K562 (cell line): ENCODE measurements at regions not wholly inside any gene's neighbourhood (a gene's known extent, or its start where the extent isn't known, plus 50 kb on each side); places are given as distances from the start of the nearest gene placed in this dataset.

Experiments
- BACH1 ChIP-seq: fragments of 200-800 bp; sonication (Bioruptor generic); IDR thresholded peaks from 2 replicates; pipeline ENCODE4 v1.6.1; 2016; ENCODE audit warnings: missing genetic modification characterization, missing compliant biosample characterization
- CHD4 ChIP-seq: fragments of 200-600 bp; sonication (generic); IDR thresholded peaks from 3 replicates; pipeline ENCODE4 v1.6.1; 2012; ENCODE audit warnings: low read depth, mild to moderate bottlenecking, mixed read lengths, low read length, inconsistent platforms; ENCODE audit not compliant: insufficient read depth, insufficient replicate concordance, poor library complexity, severe bottlenecking
- EGR1 ChIP-seq: fragments of 450-650 bp; conservative IDR thresholded peaks from 2 replicates; pipeline ENCODE4 v1.6.1; 2017; ENCODE audit warnings: mild to moderate bottlenecking
- FOXJ3 ChIP-seq: sonication (generic); formaldehyde crosslinking; IDR thresholded peaks from 2 replicates; pipeline ENCODE4 v1.4.0; 2020; ENCODE audit warnings: mild to moderate bottlenecking, missing genetic modification reagents
- RAD21 ChIP-seq, 2 experiments: fragments of 250-450 bp in 1 of 2; fragments of 450-650 bp in 1 of 2; sonication (Bioruptor Pico) in 1 of 2; formaldehyde crosslinking in 1 of 2; IDR thresholded peaks in 1 of 2; conservative IDR thresholded peaks in 1 of 2; 2 replicates each; pipeline versions ENCODE4 v1.4.0 to v1.8.0; 2020 to 2022; ENCODE audit warnings: mild to moderate bottlenecking in 2 of 2, moderate library complexity in 1 of 2
- SMC3 ChIP-seq: conservative IDR thresholded peaks from 2 replicates; pipeline ENCODE4 v1.6.1; 2011; ENCODE audit warnings: low read depth, low read length, improper control_type of control experiment; ENCODE audit not compliant: insufficient read depth
- SNRNP70 ChIP-seq: fragments of 200-400 bp; formaldehyde crosslinking; optimal IDR thresholded peaks from 2 replicates; pipeline ENCODE3; 2017; ENCODE audit warnings: low read depth, low read length
- TF ChIP-seq, protein P1 (sequence below), 3 experiments: IDR thresholded peaks in 2 of 3; conservative IDR thresholded peaks in 1 of 3; 2 replicates each; pipeline ENCODE4 v1.5.1; 2011 to 2012; ENCODE audit warnings: low read length in 3 of 3, mild to moderate bottlenecking in 3 of 3, control low read depth in 2 of 3, improper control_type of control experiment in 1 of 3, inconsistent platforms in 1 of 3, low read depth in 1 of 3, mixed read lengths in 1 of 3, moderate library complexity in 1 of 3; ENCODE audit not compliant: insufficient read depth in 2 of 3

GRCh38 chr6:22432060-22432459 is 135.2 kb upstream of the PRL start:
- TF ChIP-seq EGR1 (no peak), SNRNP70 (no peak), BACH1 (no peak), SMC3 (no peak), FOXJ3 (CRISPR knock-in tag) (no peak), CHD4 (no peak), RAD21 (CRISPR knock-in tag; conservative IDR thresholded peaks at IDR 0.05 in 1 of 2, IDR thresholded peaks at IDR 0.05 in 1 of 2) (no peak)
- TF ChIP-seq, protein P1, sequence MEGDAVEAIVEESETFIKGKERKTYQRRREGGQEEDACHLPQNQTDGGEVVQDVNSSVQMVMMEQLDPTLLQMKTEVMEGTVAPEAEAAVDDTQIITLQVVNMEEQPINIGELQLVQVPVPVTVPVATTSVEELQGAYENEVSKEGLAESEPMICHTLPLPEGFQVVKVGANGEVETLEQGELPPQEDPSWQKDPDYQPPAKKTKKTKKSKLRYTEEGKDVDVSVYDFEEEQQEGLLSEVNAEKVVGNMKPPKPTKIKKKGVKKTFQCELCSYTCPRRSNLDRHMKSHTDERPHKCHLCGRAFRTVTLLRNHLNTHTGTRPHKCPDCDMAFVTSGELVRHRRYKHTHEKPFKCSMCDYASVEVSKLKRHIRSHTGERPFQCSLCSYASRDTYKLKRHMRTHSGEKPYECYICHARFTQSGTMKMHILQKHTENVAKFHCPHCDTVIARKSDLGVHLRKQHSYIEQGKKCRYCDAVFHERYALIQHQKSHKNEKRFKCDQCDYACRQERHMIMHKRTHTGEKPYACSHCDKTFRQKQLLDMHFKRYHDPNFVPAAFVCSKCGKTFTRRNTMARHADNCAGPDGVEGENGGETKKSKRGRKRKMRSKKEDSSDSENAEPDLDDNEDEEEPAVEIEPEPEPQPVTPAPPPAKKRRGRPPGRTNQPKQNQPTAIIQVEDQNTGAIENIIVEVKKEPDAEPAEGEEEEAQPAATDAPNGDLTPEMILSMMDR (IDR thresholded peaks at IDR 0.05 in 2 of 3, conservative IDR thresholded peaks at IDR 0.05 in 1 of 3; ENCODE audit: insufficient read depth in 2 of 3, low read depth in 1 of 3, low read length in 3 of 3) = no peak
